Activated effector memory CD4-positive, alpha-beta T cell treated with anti-CD3 and anti-CD28 coated beads, Interleukin-2, amount 50 U/mL, for 16 hours (primary cell): ENCODE measurements at regions not wholly inside any gene's neighbourhood (a gene's known extent, or its start where the extent isn't known, plus 50 kb on each side); places are given as distances from the start of the nearest gene placed in this dataset.

ENCODE experiments used
- DNase-seq: peaks from one replicate; pipeline ENCODE4 v3.0.0-alpha.2; 2020

DNA sequence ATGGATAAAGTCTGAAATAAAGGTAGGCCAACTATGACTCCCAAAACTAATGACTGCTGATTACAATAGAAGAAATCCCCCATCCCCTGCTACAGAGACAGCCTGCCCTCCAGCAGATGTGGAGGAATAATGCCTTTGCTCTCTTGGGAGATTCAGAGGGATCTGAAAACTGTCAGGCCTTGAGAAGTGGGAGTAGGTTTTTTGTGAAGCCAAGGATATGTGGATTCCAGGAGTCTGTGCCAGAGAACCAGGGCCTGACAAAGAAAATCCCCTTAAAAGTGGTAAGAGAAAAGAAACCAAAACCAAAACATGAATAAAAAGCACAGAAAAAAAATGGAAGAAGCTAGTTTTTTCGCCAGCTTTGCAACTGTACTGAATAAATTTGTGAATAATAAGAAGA is 397.6 kb downstream of the ZNF521 start:
- DNase-seq, result no peak

DNA sequence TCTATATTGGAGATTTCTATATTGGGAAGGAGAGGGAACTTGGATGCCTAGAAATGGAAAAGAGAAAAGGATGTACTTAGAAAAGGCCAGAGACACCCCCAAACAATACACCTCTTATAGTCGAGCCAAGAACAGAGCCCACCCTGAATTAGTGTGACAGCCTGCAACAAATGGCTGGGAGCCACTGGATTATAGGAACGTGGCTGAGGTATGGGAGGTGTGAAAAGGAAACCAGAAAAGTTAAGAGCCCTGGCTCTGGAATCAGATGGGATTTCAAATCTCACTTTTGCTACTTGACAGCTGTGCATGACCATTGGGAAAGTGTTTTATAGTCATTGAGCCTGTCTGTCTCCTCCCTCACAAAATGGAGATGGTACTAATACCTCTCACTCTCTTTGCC is 394.0 kb downstream of the ZNF521 start:
- DNase-seq, result no peak

DNA sequence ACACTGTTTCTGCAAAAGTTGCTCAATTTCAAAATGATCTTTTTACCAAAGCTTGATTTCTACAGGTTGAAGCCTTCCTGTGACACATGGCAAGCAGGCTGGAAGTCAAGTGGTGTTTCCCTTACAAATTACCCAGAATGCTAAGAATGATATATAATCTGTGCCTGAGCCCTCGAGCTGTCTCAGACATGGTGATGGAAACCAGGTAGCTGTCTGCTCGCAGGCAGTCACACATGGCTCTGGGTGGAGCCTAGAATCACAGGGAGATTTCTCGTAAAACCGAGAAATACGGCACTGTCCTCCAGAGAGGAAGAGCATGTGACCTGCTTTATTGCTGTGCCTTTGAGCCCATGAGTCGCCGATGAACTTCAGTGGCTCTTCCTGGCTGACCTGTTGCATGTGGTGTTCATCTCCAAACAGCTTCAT is 392.9 kb downstream of the ZNF521 start:
- DNase-seq, result no peak

DNA sequence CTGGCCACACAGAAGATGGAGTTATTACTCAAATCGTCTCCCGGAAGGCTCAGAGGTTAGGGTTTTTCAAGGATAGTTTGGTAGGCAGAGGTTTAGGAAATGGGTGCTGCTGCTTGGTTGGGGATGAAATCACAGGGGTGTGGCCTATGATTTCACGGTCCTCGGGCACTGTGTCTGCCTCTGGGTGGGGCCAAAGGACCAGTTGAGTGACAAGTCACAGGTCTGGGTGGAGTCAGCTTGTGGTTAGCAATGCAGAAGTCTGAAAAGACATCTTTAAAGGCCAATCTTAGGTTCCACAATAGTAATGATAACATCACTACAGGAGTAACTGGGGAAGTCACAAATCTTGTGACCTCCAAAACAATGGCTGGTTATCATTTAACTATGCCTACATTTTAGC is 387.8 kb downstream of the ZNF521 start:
- no peak for DNase-seq

DNA sequence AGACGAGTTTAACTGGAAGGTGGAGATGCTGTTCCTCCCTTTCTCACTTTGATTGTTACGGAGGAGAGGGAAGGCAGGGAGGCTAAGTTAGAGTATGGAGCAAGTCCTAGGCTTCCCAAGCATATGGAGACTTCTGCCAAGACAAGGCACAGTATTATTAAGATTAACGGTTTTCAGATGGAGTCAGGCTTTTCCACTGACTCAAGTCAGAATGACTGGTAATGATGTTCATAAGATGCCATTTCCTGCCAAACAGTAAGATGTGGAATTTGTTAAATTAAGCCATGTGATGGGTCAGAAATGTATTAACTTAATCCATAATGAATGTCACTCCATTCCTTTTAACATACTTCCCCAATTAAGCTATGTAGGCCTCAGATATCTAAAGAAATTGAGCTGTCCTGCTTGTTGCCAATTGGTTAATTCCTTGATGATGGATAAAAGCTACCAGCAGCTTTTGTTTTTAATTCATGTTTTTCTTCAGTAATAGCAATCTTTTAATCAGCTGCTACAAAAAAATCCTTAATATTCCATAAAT is 383.7 kb downstream of the ZNF521 start:
- no peak for DNase-seq

DNA sequence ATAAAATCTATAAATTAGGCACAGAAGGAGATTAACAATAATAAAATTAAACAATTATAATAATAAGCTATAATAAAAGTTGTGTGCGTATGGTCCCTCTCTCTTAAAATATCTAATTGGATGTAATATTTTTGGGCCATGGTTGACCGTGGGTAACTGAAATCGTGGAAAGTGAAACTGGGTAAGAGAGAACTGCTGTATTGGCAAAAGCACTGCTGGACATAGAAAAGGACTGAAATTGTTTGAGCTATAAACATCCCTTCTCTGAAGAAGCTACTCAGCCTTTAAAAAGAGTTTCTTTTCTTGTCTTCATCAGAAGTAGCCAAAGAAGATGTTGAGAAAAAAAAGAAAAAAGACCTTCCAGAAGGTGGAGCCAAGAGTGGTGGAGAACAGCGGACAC is 379.4 kb downstream of the ZNF521 start:
- no peak for DNase-seq

DNA sequence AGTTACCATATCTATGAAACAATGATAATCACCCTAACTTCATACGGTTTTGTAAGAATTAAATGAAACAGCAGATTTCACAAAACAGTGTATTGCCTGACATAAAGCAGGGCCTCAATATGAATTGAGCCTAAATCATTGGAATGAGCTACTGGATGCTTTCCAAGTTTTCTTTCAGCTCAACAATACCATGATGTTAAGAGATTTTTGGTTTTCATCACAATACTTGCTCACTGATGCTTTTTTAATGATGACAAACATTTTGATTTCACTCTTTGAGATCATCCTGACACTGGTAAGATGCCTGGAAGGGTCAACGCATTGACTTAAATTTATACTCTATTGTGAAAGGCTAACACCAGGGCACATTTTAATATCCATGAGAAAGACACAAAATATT is 377.5 kb downstream of the ZNF521 start:
- no peak for DNase-seq

DNA sequence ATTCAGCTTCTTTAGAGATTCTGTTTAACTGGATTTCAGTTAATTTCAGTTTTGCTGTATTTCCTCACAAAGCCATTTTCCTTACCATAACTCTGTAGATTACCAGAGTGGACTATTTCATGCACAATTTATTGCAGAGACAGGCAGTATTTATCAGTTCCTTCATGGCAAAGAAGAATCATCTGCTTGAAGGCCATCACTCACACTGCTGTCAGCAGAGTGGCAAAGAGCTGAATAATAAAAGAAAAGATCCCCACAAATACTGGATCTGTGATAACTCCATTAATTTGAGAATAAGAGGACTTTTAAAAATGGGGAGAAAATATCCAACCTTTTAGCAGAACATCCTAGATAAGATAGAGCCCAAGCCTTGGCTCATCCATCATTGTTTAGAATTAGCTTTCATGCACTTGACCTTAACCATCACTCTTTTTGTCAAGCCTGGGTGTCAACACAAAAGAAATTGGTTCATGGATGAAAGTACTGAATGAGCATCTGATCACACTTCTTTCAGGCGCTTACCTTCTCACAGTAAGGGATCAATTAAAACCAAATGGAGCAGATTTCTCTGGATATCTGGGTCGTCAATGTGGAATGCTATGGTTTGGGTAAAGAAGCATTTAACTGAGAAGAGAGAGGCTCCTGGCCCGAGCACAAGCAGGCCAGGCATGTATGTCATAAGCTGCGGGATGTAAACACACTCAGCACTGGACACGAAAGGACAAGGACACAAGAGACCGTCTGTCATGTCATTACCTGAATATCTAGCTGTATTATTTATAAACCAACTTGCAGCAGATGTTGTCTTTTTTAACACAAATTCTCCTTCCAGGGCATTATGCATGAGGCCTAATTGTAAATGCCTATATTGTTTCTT is 376.2 kb downstream of the ZNF521 start:
- no peak for DNase-seq

DNA sequence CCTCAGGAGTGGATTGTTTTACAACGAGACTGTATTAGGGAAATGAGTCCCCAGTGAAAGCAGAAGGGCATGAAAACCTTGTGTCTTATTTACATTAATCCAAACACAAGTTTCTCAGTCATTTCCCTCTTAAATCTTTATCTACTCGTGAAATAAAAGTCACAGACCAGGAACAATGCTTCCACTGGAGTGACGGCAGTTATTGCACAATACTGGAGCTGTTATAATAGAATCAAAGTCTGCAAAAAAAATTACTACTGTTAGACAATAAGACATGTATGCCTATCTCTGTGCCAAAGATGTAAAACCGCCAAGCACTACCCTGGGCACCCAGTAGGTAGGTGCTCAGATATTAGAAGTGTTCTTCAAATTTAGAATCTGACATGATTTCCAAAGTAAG is 375.5 kb downstream of the ZNF521 start:
- DNase-seq, result no peak

DNA sequence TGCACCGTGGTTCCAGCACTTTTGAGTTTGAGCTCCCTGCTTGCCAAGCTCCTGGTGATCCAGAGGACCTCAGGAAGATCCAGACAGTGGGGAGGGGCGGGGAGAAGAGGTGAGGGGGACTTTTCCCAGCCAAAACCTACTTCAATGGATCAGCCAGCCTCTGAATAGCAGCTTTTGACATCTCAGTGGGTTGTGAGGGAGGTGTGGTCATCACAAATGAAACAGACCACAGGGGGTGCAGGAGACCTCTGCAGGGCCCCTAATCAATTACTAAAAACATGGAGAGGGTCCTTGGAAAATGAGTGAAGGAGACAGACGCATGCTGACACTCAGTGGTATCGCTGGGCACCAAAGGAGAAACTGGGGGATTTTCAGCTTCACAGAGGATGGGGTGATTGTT is 372.7 kb downstream of the ZNF521 start:
- DNase-seq, result no peak

DNA sequence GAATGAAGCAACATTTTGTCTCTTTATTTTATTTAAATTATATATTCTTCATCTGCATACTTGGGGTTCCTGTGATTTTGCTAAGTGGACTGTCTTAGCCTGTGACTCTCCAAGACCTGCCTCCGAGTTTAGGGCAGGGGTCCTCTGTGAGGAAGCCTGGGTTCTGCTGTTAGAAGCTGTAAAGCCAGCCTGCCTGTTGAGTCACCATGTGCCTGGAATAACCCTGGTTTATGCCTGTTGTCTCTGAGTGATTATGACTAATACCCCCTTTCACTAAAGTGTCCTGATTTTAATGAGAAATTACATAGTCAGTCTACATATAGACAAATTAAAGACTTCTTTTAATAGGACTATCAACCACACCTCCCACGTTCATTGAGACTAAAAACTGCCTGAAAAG is 369.1 kb downstream of the ZNF521 start:
- no peak for DNase-seq

DNA sequence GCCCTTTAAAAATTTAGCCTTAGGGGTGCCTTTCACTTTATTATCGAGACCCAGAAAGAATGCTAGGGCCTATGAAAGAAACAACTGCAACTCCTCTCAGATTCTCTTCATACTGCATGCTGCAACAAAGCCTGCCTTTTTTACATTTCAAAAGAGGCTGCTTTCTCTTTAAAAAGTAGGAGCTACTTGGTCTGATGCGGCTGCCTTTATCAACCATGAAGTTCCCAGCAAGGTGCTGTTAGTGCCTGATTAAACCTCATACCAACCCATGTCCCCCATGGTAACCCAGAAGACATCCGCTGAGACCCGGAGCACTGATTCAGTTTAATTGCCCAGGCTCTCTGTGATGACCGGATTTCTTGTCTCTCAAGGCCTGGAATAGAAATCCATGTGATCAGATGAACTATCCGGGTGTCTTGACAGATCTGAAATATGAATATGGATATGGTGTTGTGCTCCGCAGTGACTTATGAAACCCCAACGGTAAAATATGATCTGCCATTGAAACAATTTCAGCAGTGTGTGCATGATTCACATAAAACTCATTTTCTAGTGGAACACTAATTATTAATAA is 368.3 kb downstream of the ZNF521 start:
- DNase-seq, result no peak

DNA sequence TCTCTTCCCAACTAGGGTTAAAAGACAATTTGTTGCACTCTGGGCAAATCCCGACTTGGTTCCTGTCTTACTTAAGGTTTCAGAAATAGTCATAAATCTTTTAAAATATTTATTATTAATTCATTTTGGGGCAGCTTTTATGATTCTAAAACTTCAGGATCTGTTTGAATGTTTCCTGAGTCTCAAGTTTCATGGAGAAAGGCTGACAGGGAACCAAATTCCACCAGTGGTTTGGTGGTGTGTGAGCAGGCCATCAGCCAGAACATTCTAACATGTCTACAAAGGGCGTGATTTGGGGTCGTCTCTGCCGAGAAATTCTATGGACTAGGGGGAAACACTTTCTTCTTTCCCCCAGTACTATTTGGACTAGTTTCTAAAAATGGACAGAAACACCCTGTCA is 366.4 kb downstream of the ZNF521 start:
- no peak for DNase-seq

DNA sequence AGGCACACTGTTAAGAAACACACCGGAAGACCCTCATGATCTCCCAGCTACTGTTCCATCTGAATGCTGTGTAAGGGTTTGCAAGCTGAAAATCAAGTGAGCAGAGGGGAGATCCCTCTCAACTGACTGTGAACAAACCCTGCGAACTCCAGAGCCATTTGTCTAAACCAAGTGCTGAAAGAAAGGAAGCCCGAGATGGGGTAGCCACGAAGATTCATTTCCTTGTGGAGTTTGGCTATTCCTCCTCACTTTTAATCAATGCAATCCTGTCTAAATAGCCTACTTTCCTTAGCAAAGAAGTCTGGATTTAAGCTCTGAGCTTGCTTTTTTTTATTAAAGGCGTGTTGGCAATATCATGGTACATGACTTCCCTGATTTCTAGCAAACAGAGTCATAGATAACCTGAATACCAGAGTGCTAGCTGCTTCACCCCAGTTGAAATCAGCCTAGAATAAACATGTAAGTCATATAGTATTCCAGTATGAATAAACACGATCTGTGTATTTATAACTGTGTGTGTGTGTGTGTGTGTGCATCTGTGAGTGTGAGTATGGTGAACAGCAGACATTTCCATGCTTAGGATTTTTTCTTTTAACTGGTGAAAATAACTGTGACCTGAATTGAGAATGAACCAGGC is 365.2 kb downstream of the ZNF521 start:
- DNase-seq, result no peak

DNA sequence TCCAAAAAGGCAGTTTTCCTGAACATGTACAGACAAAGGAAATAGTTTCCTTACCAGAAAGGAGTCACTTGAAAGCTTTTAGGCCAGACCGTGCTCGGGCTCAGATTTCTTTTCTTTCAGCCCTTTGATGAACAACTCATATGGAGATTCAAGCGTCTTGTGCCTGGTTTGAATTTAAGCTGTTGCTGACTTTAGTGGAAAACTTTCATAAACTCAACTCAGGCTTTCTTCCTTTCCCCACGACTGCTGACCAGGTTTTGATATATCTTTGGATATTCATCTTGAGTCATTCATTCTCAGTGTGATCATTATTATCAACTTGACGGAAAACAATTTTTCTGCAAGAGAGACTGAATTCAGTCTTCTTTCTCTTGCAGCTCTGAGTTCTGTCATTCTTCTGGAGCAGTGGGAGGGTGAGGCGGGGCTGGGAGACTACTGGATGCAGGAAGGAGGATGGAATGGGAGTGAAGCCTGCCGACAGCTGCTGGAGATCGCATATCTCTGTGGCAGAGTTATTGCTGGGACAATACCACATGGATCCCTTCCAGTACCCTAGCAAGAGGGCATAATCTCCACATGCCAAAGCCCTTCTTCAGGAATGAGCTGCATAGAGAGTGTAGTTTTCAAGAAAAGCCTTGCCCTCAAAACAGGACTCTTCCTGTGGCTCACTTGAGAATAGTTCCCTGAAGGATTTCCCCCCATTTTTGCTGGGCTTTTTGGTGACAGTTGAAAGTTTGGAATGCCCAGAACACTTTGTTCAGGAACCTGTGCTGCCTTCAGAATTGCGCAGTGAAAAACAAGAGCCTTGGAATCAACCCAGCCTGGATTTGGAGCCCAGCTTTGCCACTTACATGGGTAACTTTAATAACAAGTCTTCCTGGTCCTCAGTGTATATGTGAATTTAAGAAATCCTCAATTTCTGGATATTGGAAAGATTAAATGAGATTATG is 364.4 kb downstream of the ZNF521 start:
- no peak for DNase-seq

DNA sequence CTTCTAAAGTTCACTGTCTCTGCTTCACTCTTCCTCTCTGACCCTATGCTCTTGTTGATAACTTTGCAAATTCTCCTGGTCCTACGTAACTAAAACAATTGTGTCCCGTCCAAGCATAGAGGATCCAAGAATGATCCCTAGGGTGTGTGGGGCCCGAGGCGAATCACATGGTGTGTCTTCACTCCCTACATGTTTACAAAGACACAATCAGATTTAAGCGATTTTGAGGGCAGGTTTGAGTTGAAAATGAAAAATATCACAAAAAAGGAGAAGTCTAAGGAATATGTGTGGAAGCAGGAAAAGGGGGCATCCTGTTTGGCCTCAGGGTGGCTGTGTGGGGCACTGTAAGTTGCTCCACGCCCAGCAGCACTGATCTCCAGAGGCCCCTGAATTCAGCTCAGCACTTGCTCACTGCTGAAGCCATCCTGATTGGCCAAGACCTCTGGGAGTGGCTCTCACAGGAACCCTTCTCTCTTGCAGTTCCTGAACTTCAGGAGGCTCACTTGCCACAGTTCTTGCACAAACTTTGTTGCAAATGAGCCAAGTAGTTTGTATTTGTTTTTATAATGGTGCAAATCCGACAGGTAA is 363.6 kb downstream of the ZNF521 start:
- no peak for DNase-seq

DNA sequence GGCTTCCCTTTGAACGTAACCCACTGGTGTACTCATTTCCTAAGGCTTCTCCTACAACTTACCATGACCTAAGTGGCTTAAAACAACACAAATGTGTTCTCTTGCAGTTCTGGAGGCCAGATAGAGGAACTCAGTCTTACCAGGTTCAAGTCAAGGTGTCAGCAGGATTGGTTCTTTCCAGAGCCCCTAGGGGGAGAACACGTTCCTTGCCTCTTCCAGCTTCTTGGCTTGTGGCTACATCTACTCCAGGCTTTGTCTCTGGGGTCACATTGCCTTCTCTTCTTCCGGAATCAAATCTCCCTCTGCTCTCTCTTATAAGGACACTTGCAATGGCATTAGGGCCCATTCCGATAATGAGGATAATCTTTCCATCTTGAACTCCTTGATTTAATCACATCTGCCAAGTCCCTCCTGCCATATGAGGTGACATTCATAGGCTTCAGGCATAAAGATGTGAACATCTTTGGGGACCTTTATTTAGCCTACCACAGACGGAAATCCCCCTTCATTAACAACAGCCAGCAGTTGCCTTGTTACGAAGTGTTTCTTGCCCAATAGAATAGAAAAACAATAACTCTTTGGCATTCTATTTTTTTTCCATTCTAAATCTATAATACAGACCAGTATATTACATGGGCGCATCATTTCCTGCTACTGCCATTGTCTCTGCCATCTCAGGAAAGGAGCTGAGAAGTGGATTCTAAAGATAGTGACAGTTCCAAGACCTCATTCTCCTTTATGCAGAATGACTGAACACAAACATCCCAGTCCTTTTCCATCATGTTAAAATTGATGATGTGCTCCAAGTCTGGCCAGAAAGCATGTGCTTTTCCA is 362.0 kb downstream of the ZNF521 start:
- no peak for DNase-seq

DNA sequence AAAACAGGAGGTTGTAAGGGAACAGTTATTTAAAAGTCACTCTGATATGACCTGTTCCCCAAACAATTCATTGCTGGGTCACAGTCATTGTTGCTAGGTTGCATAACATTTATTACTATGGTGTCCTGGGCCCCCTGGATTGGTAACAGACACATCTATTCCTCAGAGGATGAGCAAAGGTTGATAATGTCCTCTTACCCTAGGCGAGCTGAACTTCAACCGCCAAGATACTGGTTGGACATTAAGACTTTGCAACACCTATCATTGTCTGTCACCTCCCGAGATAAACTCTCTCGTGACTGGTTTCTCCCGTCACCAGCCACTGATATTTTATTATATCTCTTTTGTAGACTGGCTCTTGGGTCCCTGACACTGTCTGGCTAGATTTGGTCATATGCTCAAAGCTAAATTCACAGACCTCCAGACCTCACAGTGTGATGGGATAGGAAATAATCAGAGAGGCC is 361.3 kb downstream of the ZNF521 start:
- DNase-seq, result no peak

DNA sequence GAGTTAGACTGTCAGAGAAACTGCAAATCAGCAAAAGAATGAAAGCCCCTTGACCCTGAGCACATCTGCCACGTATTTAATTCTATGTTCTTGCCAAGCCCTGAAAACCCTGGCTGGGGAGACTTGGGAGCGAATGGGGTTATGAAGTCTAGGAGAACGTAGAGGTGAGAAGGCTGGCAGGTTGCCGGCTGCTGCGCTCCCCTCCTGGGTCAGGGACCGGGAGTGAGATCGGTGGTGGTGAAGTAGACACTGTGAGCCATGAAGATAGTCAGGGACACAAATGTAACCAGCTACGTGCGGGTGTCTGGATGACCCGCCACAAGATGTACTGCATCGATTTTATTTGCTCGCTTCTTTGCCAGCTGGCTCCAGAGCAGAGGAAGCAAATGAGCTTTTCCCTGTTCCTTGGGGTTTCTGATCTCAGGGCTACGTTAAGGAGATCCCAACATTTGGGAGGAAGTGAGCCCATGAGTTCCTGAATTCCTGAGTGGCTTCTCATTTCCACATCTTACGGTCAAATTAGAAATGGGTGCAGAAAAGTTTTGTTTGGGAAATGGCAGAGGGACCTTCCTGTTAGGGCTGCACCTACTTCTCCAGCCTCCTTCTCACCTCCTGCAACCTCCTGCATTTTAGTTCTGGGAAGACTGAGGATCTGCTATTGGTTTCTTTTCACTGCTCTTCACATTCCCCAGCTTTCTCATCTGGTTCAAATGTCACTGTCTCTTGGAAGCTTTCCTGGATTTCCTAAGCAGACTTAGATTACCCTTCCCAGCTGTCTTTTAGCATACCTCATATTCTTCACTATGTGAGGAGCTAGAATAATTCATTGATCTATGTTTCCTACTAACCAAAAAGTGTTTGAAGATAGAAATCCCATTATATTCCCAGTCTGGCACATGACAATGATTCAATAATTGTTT is 360.6 kb downstream of the ZNF521 start:
- DNase-seq, result no peak

DNA sequence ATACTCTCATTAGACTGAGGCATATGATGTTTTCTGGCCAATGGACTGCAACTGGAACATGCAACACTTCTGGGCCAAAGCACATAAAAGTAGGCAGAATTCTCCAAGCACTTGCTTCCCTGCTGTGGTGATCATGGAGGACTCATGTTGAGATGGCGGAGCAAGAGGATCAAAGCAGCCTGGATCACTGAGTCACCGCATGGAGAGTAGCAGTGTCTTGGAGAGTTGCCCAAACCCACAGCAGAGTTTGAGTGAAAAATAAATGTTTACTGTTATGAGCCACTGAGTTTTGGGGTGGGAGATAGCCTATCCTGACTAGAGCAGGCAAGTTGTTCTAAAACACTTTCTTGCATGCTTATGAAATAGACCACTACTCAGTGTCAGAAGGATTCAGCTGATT is 359.5 kb downstream of the ZNF521 start:
- DNase-seq, result no peak
